ENCODE measurements at regions not wholly inside any gene's neighbourhood (a gene's known extent, or its start where the extent isn't known, plus 50 kb on each side); places are given as distances from the start of the nearest gene placed in this dataset.
"Not testable (repeated sequence)": the region's sequence is repeated elsewhere in the genome, so short reads cannot be mapped to it uniquely, and the experiment has no call there.

DNA sequence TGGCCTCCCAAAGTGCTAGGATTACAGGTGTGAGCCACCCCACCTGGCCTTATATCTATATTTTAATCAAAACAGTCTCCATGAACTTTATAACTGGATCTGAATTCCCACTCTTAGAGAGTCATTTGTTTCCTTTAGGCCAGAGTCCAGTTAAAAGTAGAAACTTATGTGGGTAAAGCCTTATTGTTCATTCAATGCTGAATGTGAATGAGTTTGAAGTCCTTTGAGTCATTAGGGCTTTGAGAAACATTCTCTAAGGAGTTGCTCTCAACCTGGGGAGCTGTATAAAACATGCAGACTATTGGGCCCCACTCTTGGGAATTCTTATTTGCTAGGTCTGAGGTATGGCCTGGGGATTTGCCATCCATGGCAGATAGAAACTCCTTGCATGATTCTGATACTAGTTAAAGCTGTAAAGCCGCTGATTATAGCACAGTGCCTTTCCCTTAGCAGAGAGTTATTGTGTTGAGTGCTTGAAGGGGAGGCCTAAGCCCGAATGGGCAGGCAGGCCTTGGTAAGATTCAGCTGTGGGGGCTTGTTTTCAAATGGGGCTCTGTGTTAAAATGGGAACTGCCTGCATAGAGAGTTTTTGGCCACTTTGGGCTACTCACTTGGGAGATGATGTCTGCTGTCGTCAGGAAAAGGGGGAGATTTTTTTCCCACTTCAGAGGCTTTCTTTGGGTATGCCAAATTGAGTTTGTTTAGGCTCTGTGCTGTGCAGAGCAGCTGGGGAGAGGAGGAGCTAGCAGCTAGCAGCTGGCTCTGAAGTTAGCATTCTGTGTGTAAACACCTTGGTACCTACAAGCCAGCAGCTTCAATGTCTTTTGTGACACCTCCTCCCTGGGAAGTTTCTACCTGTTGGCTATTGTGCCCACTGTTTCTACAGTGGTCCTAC lies 117.5 kb downstream of the DACT1 start:
- no peak for DNase-seq

DNA sequence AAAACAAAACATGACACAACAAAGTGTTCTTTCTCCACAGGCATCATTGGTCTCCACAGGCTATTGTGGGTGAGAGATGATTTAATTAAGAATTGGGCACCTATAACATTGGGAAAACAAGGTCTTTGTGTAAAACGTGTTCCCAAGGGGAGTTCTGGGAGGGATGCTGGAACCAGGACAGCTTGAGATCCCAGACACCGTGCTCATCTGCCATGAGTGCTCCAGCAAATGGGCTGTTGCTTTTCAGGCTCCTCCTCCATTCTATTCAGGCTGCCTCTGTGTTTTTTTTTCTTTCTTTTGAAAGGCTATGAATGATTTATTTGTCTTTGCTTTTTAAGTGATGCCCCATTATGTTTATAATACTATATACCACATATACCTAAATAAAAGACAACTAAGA lies 122.4 kb downstream of the DACT1 start:
- DNase-seq, result no peak

DNA sequence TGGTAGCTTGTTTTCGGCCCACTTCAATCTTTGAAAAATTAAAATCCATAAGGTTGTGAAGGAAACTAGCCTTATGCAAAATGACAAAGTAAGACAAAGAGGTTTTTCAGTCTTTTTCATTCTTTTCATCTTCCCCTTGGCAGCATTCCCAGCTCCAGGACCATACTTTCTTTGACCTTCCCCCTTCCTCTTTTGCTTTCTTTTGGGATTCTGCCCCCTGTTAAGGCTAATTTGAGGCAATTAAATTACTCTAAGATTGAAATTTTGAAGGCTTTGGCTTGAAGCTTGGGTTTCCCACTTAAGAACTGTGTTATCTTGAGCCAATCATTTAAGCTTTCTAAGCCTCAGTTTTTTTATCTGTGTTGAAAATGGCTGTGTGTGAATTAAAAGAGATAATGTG lies 124.9 kb downstream of the DACT1 start:
- DNase-seq, result no peak

DNA sequence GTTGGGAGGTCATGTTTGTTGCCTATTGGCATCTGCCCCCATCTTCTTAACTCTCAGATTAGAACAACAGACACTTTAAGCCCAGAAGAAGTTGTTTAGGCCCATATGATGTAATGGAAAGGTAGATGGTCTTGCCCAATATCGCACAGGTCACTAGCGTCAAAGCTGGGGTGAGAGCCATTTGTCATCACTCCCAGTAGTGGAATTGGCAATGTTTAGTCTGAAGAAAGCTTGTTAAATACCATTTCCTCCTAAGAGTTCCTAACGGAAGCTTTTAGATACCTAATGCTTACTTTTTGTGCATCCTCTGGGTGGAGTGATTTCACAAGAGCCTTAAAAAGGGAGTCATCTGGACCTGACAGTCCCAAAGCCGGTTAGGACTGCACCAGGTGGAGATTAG lies 125.4 kb downstream of the DACT1 start:
- DNase-seq, result no peak

DNA sequence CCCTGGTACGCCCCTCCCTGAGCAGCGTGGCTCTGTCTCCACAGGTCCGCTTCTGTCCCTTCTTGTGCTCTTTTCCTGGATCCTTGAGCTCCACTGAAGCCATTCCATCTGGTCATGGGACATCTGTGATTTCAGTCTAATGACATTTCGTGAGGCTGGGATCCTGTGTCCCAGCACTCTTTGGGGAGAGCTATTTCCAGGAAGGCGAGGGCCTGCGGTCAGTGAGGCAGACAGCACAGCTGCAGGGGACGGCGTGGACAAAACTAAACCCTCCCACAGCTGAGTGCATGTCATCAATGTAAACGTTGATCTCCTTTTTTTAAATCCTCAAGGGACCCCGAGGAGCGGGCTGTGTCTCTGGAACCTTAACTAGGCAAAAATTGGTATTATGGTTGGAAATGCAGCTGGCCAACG lies 127.7 kb downstream of the DACT1 start:
- DNase-seq, result no peak

DNA sequence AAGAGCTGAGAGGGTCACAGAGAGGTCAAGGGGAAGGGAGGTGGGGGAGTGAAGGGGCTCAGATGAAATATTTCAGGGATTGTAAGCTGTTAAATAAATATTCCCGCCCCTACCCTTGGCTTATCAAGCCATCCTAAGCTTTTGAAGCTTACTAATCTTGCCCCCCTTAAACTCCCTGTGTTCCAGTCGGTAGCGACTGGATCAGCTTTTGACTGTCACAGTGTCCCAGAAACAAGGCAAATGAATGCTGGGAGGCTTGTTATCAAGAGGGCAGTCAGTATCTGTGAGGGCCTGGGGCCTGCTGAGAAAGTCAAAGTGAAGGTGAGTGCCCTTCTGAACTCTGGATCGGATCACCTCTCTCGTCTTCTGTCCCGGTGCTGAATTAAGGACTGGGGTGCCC lies 128.1 kb downstream of the DACT1 start:
- no peak for DNase-seq

DNA sequence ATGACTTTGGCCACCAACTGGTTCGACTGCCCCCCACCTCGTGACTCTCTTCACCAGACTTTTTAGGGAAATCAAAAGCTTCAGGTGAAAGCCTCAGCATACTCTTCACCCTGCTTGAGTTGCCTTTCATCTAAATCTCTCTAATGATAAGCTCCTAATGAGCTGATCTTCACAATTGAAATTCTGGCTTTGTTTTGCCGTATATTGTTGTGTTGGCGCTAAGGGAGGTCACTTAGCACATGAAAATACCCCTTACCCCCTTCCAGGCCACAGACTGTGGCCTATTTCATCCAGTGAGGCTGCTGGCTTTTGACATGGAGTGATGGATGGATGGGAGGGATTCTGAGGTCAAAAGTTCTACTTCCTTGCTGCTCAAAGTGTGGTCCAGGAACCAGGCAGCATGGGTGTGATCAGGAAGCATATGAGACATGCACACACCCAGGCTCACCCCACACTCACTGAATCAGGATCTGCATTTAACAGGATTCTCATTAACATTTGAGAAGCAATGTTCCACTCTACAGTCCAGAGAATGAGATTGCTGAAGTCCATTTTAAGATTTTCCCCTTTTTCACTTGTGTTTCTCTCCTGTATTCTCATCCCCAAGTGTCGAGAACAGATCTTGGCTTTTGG lies 131.4 kb downstream of the DACT1 start:
- DNase-seq, result no peak

DNA sequence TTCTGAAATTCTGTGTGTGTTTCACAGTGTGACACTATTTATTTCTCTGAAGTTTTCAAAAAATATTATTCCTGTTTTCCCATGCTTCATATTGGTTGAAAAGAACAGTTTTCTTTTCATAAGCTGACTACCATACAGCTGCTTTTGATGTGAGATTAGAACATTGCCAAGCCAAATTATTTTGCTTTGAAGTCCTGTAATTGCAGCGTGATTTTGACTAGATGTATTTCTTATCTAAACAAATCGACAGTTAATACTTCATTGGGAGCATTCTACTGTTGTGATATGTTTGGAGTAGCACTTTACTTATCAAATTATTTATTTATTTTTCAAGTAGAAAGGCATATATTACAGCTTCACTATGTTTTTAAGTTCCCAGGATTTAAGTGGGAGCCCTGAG lies 132.0 kb downstream of the DACT1 start:
- DNase-seq, result no peak

DNA sequence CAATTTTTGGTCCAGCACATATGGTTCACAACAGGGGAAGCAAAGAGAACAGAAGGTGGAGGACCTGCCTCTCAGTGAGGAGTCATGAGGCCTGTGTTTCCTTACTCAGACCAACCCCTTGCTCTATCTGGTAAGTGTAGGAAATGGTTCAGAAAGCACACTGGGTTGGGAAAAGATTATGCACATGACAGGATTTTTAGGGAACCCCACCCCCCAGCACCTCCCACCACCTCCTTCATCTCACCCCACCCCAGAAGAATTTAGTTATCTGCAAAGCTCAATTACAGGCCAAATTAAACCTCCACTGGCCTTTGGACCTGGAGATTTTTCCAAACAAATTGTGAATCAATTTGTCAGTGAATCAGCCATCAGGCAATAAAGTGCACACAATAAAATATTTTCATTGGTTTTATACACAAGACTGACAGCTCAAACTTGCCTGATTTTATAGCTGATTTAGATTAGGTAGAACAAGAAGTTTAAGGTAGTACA lies 132.8 kb downstream of the DACT1 start:
- DNase-seq, result no peak

DNA sequence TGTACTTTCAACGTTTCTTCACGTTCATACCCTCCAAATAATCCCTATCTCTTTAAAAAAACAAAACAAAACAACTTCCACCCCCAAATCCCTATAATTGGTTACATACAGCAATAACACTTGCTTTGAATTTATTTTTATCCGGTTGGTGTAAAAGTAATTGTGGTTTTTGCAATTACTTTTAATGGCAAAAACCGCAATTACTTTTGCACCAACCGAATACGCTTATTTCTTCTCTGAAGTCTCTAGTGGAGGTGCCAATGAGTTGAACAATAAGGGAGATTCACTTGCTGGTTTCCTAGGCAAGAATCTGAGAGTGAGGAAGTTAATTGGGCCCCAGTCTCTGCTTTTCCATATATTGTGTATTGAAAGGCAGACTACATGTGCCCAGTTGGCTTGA lies 133.3 kb downstream of the DACT1 start:
- DNase-seq, result no peak

DNA sequence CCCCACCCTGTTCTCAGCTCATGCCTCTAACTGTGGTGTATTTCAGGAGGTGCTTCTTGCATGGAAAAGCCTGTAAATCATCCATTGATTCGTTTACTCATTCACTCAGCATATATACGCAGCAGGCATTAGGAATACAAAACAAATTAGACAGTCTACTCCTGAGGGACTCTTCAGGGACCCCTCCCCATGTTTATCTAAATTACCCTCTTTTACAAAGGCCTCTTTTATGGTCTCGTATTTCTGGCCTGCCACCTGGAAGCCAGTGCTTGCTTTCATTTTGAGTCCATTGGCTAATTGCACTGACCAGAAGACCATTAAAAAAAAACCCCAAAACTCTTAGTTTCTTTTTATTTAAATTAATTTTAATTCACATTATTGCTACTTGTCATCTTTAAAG lies 134.4 kb downstream of the DACT1 start:
- no peak for DNase-seq

DNA sequence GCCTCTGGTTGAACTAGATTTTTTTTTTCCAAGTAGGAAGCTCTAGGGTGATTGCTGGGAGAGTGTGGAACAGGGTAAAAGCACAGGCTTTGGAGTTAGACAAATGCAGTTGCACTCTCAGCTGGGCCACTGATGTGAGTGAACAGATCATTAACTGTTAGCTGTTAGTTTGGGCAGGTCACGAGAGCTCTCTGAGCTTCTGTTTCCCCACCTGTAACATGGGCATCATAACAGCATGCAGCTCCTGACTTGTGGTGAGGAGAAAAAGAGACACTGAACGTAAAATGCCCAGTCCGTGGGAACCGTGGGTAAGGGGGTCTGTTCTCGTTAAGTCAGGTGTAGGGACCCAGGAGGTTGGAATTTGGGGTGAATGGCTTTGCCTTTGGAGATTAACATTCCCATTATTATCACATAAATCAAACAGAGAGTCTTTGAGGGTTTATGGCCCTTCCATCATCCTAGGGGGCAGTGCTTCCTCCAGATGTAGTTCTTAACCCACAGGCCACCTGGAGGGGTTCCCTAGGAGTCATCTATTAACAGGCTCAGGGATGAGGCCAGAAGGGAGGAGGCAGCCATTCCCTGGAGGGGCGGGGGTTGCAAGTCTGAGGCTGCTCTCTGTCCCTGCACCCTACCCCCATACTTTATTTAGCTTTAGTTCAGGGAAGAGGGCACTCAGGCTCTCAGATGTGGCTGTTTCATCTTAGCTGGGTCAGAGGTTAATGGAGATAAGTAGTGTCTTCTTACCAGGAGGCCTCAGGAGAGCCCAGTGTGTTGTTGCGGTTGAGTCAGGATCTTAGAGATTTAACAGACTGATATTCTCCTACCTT lies 135.2 kb downstream of the DACT1 start:
- no peak for DNase-seq

DNA sequence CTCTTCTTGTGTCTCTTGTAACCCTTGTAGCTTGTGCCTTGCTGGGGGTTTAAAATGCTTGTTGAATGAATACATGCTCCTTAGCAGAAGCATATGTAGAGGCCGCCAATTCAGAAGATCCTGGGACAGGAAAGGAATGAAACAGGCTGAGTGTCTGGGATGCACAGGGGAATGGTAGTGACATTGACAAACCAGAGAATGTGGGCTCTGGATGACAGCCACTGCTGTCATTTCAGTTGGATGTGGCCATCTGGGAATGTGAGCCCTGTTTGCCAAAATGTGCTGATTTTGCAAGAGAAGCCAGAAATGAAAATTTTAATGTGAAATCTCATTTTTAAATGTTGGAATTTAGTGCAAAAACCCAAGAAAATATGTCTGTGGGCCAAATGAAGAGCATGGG lies 136.8 kb downstream of the DACT1 start:
- DNase-seq, result no peak

DNA sequence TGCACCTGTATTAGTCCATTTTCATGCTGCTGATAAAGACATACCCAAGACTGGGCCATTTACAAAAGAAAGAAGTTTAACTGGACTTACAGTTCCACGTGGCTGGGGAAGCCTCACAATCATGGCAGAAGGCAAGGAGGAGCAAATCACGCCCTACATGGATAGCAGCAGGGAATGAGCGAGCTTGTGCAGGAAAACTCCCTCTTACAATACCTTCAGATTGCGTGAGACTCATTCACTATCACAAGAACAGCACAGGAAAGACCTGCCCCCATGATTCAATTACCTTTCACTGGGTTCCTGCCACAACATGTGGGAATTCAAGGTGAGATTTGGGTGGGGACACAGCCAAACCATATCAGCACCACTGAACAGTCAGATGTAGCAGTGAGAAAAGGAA lies 137.4 kb downstream of the DACT1 start:
- not testable (repeated sequence) for DNase-seq

DNA sequence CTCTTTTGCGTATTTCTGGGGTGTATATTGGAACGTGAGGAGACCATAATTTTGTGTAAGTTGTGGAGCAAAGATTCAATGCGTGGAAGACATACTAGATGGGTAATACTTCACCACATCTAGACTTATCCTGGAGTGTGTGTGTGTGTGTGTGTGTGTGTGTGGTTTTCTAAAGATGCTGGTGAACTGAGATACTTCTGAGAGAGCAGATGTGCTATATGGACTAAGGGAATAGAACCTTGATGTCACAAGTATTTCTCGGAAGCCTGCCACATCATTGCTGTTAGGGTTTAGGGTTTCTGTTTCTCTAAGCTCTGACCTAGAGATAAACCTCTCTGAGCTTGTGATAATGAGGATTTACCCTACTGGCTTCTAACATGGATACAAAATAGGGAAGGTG lies 138.8 kb downstream of the DACT1 start:
- no peak for DNase-seq

DNA sequence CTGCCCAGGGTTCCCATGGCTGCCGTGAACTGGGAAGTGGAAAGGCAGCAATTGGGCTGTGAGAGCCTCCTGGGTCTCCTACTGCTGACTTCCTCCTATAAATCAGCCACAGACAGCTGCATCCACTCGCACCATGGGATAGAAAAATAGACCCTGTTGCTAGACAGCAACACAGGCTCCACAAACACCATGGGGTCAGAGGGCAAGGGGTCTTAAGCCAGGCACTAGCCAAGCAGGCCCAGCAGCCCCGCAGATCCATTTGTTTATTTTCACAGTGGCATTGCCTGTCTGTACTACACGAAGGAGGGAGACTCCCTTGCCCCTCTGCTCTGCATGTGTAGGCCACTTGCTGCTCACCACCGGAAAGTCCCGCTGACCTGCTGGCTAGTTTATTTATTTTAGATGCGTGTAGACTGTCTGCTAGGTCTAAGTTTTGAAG lies 139.8 kb downstream of the DACT1 start:
- DNase-seq, result no peak

DNA sequence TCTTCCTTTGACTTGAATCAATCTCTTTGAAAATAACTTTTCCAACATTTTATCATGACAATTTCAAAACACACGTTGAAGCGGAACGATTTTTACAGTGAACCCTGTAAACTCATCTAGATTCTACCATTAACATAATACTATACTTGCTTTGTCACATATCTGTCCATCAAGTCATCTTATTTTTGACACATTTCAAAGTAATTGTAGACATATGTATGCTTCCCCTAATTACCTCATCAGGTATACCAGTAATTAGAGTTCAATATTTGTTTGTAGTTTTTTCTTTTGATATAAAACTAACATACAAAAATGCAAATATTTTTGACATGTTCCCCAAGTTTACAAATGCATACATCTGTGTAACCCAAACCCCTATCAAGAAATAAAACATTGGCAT lies 140.4 kb downstream of the DACT1 start:
- no peak for DNase-seq

DNA sequence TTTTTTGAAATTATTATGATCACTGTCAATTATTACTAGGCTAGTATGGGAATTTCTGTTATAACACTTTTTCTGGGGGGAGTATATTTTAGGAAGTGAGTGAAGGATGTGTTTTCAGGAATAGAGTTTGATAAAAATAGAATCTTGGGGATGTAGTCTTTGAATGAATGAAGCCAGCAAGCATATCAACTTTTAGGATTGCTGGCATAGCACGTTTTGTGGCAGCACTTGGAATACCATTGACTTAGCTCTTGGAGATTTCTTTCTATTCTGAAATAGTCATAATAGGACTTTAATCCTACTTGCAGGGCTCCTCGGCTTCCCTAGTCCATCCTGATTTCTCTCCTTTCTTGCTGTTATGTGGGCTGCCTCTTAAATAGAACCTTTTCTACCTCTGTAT lies 141.6 kb downstream of the DACT1 start:
- DNase-seq, result no peak

DNA sequence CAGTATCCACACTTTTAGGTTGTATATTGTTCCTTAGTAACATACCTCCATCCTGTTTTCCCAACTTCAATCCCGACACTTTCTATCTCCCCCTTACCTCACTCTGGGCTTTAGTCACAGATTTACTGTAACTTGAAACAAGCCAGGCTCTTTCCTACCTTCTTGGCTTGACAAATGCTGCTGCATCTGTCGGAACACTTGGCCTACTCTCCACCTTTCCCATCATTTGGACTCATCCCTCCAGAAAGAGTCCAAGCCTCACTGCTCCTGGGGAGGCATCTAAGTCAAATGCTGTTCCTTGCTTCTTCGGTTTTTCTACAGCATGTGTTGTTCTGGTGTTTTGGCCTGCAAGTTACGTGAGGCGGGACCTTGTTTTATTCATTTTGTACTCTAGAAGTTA lies 142.4 kb downstream of the DACT1 start:
- no peak for DNase-seq

DNA sequence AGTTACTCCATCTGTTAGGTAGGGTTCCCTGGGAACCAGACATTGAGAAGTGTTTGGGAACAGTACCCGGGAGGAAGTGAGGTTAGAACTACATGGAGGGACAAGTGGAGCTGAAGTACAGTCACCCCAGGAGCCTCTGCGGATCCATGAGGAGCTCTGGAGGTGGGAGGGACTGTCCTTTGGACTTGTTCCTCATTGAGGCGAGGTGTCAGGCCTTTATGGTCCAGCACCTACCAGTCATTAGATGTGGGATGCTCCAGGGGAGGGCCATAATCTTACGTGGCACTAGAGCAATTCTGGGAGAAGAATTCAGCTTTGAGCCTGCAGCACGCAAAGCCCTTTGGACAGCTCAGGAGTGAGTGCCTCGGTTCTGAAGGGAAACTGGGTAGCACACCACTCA lies 142.8 kb downstream of the DACT1 start:
- no peak for DNase-seq

DNA sequence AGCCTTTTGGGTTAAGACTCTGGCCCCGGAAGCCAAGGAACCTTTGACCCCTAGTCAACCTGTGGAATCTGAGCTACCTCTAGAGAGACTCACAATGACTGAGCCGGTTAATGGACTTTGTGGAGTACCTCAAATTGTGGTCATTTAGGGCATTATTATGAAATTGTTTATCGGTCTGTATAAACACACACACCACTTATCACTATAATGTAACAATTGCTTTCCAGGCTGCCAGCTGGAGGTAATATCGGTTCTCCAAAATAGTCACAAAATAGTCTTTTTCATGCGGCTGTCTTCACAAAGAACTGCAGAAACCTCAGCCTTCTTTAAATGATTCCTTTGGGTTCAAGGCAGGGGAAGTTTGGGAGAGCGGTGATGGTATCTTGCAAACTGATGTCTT lies 144.2 kb downstream of the DACT1 start:
- no peak for DNase-seq

DNA sequence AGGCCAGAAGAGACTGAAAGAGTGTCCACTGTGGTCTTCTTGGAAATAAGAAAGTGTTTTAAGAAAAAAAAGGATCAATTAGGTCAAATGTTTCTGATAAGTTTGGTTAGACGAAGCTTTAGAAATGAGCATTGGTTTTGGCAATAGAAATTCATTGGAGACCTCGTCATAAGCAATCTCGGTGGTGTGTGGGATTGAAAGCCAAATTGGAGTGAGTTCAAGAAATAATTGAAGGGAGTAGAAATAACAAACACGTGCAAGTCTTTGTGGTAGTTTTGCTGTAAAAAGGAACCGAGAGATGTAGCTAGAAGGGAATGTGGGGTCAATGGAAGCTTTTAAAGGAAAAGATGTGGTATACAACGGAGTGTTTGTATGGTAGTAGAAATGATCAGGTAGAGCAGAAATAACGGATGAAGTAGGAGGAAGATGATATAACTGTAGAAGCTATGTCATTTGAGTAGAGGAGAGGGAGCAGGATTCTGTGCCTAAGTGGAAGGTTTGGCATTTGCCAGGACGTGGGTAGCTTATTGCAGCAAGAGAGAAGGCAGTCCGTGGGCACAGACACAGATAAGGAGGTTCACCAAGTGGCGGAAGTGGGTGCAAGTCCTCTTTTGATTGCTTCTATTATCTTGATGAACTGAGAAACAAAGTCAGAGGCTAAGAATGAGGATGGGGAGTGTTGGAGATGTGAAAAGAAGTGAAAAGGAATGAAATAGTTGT lies 146.2 kb downstream of the DACT1 start:
- DNase-seq, result no peak

DNA sequence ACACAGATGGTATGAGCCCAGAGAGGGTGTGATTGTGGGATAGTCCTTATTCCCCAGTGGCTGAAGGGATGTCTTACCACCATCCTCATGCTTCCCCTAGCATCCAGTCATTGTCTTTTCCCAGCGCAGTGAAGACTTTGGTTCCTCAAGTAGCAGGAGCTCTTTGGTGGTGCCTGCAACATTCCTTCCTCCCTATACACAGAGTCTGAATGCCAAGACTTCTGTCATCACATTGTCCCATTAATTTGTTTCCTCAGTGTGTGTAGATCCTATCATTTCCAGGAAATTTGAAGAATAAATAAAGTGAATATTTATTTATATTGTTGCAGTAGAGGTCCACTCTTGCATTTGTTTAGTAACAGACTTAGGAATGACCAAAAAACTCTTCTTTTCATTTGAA lies 147.2 kb downstream of the DACT1 start:
- DNase-seq, result no peak

All from NCI-H2029 treated with DMSO at 0.1 percent for 48 hours (cell line).